ENCODE measurements at regions not wholly inside any gene's neighbourhood (a gene's known extent, or its start where the extent isn't known, plus 50 kb on each side); places are given as distances from the start of the nearest gene placed in this dataset.

DNA sequence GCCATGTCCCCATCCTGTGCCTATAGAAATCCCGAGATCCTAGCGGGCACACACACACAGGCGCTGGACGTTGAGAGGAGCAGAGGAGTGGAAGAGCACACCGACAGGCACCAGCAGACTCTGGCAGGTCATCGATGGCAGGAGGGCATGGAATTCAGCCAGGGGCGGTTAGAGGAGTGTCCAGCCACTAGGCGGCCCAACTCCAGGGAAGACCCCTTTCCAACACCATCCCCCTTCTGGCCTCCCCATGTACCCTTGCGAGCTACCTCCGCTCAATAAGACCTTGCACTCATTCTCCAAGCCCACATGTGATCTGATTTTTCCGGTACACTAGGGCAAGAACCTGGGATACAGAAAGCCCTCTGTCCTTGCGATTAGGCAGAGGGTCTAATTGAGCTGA, 356.0 kb upstream of the DPP6 start:
- Histone ChIP-seq H3K36me3 (replicated peaks in 1 of 2; ENCODE audit: control insufficient read depth in 1 of 2, insufficient read depth in 2 of 2, low read length in 2 of 2) (no peaks in the 10 kb centered on the region), H3K4me2 (replicated peaks; ENCODE audit: extremely low read depth, low read length, poor library complexity, severe bottlenecking) (no peak overlapping the region), H3K9ac (ENCODE audit: insufficient read depth, low read length, poor library complexity, severe bottlenecking) (no peak overlapping the region), H3K27ac (ENCODE audit: low read depth in 1 of 2, low read length in 2 of 2) (no peak overlapping the region), H3K27me3 (ENCODE audit: control insufficient read depth in 2 of 2, insufficient read depth in 2 of 2, low read length in 2 of 2) (no peaks in the 10 kb centered on the region), H2AFZ (ENCODE audit: insufficient read depth, low read depth, low read length, poor library complexity, severe bottlenecking) (no peak overlapping the region), H3K79me2 (ENCODE audit: insufficient read depth, low read length) (no peaks in the 10 kb centered on the region), H3K9me3 (replicated peaks in 1 of 2; ENCODE audit: control insufficient read depth in 1 of 2, insufficient read depth in 1 of 2, low read length in 2 of 2) (peaks cover 26 to 32% of the 10 kb centered on the region in 2 donors), H3K4me1 (ENCODE audit: control insufficient read depth in 1 of 2, insufficient read depth in 2 of 2, low read length in 2 of 2) (no peaks in the 10 kb centered on the region), H4K20me1 (ENCODE audit: insufficient read depth, low read length) (no peaks in the 10 kb centered on the region), H3K4me3 (replicated peaks in 1 of 3; ENCODE audit: low read depth in 2 of 3, low read length in 3 of 3) (no peak overlapping the region)
- TF ChIP-seq, protein P1, sequence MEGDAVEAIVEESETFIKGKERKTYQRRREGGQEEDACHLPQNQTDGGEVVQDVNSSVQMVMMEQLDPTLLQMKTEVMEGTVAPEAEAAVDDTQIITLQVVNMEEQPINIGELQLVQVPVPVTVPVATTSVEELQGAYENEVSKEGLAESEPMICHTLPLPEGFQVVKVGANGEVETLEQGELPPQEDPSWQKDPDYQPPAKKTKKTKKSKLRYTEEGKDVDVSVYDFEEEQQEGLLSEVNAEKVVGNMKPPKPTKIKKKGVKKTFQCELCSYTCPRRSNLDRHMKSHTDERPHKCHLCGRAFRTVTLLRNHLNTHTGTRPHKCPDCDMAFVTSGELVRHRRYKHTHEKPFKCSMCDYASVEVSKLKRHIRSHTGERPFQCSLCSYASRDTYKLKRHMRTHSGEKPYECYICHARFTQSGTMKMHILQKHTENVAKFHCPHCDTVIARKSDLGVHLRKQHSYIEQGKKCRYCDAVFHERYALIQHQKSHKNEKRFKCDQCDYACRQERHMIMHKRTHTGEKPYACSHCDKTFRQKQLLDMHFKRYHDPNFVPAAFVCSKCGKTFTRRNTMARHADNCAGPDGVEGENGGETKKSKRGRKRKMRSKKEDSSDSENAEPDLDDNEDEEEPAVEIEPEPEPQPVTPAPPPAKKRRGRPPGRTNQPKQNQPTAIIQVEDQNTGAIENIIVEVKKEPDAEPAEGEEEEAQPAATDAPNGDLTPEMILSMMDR (IDR thresholded peaks at IDR 0.05) = no peak
- Mint-ChIP-seq H3K27ac (peak overlapping the region in 1 of 7 donors; percentile 42), H3K4me1 (no peaks in the 10 kb centered on the region), H3K36me3 (no peaks in the 10 kb centered on the region), H3K4me3 (no peak overlapping the region), H3K9me3 (peaks cover 0 to 26% (median 11%) of the 10 kb centered on the region in 7 donors), H3K27me3 (ENCODE audit: low read depth in 3 of 3) (no peaks in the 10 kb centered on the region)
- WGBS (ENCODE audit: insufficient coverage) = 96% methylated on average over 11 of the region's 12 CpGs
- intact Hi-C loops (cut with micrococcal nuclease) = no loop called here
- no peak for DNase-seq

DNA sequence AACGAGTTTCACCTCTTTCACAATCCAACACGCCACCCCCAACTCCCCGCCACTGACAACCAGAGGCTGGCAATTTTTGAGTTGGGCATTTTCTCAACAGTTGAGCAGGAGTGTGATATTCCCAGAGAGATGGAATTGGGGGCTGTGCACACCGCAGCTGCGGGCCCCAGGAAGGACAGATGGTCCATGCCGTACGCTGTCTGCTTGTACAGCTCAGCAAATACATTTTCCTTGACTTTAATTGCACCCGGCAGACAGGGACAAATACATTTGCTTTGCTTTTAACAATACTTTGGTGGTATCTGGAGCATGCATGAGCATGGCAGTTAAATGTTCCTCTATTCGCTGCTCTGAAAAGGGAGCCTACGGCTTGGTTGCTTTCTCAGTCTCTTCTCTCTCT, 354.2 kb upstream of the DPP6 start:
- H2AFZ ChIP-seq (ENCODE audit: insufficient read depth, low read depth, low read length, poor library complexity, severe bottlenecking) = no peak overlapping the region
- no peaks in the 10 kb centered on the region for H3K36me3 Mint-ChIP-seq
- H3K27me3 Mint-ChIP-seq (ENCODE audit: low read depth in 3 of 3) = no peaks in the 10 kb centered on the region
- H3K9me3 Mint-ChIP-seq = peaks cover 0 to 31% (median 11%) of the 10 kb centered on the region in 7 donors
- DNase-seq = no peak
- no peaks in the 10 kb centered on the region for H3K36me3 ChIP-seq (replicated peaks in 1 of 2; ENCODE audit: control insufficient read depth in 1 of 2, insufficient read depth in 2 of 2, low read length in 2 of 2)
- intact Hi-C loops (cut with micrococcal nuclease) = no loop called here
- H3K9ac ChIP-seq (ENCODE audit: insufficient read depth, low read length, poor library complexity, severe bottlenecking) = no peak overlapping the region
- H3K4me3 Mint-ChIP-seq = no peak overlapping the region
- peaks cover 26 to 32% of the 10 kb centered on the region in 2 donors for H3K9me3 ChIP-seq (replicated peaks in 1 of 2; ENCODE audit: control insufficient read depth in 1 of 2, insufficient read depth in 1 of 2, low read length in 2 of 2)
- H3K27ac Mint-ChIP-seq = no peak overlapping the region
- no peak overlapping the region for H3K4me2 ChIP-seq (replicated peaks; ENCODE audit: extremely low read depth, low read length, poor library complexity, severe bottlenecking)
- no peak overlapping the region for H3K27ac ChIP-seq (ENCODE audit: low read depth in 1 of 2, low read length in 2 of 2)
- no peak overlapping the region for H3K4me3 ChIP-seq (replicated peaks in 1 of 3; ENCODE audit: low read depth in 2 of 3, low read length in 3 of 3)
- TF ChIP-seq, protein P1 (IDR thresholded peaks at IDR 0.05) = no peak
- H4K20me1 ChIP-seq (ENCODE audit: insufficient read depth, low read length) = no peaks in the 10 kb centered on the region
- 97% methylated on average over 5 of the region's 10 CpGs for WGBS (ENCODE audit: insufficient coverage)
- H3K4me1 ChIP-seq (ENCODE audit: control insufficient read depth in 1 of 2, insufficient read depth in 2 of 2, low read length in 2 of 2) = no peaks in the 10 kb centered on the region
- no peaks in the 10 kb centered on the region for H3K4me1 Mint-ChIP-seq
- no peaks in the 10 kb centered on the region for H3K27me3 ChIP-seq (ENCODE audit: control insufficient read depth in 2 of 2, insufficient read depth in 2 of 2, low read length in 2 of 2)
- no peaks in the 10 kb centered on the region for H3K79me2 ChIP-seq (ENCODE audit: insufficient read depth, low read length)

Measured in CD14-positive monocyte (primary cell).